HCT116 (cell line): ENCODE measurements at regions not wholly inside any gene's neighbourhood (a gene's known extent, or its start where the extent isn't known, plus 50 kb on each side); places are given as distances from the start of the nearest gene placed in this dataset.

ENCODE experiments used
- ATAC-seq: fragments of 200-7000 bp; cut with Tn5 transposase; 2 replicates; pipeline ENCODE4 v1.9.1; 2020; ENCODE audit warnings: mild to moderate bottlenecking, moderate library complexity
- BruUV-seq: library from RNA; stranded (reverse); fragments of 400-500 nt; replicated peaks from 2 replicates; lab custom pipeline; 2021; lab: Mats Ljungman, UMichigan
- CTCF ChIA-PET: fragments of 300-600 bp; sonication (Branson Sonifier 250); formaldehyde crosslinking; loops from one replicate; lab custom pipeline; 2021; ENCODE audit warnings: antibody characterized with exemption; lab: Charles Lee
- POLR2A ChIA-PET: fragments of 300-600, 350-600 bp; sonication (Branson Sonifier 250); formaldehyde crosslinking; loops from one replicate; lab custom pipeline; 2021; ENCODE audit warnings: antibody characterized with exemption; lab: Charles Lee
- RAD21 ChIA-PET, 2 experiments: fragments of 300-600 bp; sonication (Branson Sonifier 250); formaldehyde crosslinking; loops; one replicate each; lab custom pipeline; 2023; ENCODE audit warnings: low total read pairs in 2 of 2; ENCODE audit not compliant: uncharacterized antibody in 2 of 2, unreplicated experiment in 2 of 2, low non-redundant PET in 1 of 2; lab: Charles Lee
- DNase-seq: peaks from one replicate; pipeline ENCODE4 v3.0.0-alpha.2; 2010; ENCODE audit warnings: low read depth, low spot score
- H2AFZ ChIP-seq: fragments of 200-600 bp; shearing (Covaris generic), sonication (generic); 2 replicates; pipeline ENCODE4 v1.6.1; 2017; ENCODE audit warnings: low read depth, mixed run types, mixed read lengths, antibody characterized with exemption, low read length; ENCODE audit not compliant: poor library complexity, severe bottlenecking
- H3K27ac ChIP-seq: 2 replicates; pipeline ENCODE4 v1.5.1; 2012; ENCODE audit warnings: low read depth, low read length
- H3K27me3 ChIP-seq: fragments of 200-600 bp; sonication (generic); 2 replicates; pipeline ENCODE4 v1.6.1; 2016; ENCODE audit warnings: mixed run types, low read length, mixed read lengths; ENCODE audit not compliant: insufficient read depth
- H3K36me3 ChIP-seq, 2 experiments: fragments of 200-500 bp in 1 of 2; fragments of 200-600 bp in 1 of 2; sonication (Bioruptor generic) in 1 of 2; sonication (generic) in 1 of 2; 2 replicates each; pipeline versions ENCODE4 v1.5.1 to v1.6.1; 2014 to 2016; ENCODE audit warnings: low read length in 2 of 2, inconsistent platforms in 1 of 2, mixed read lengths in 1 of 2, mixed run types in 1 of 2; ENCODE audit not compliant: insufficient read depth in 2 of 2, control insufficient read depth in 1 of 2
- H3K4me1 ChIP-seq, 2 experiments: fragments of 200-600 bp in 1 of 2; sonication (generic) in 1 of 2; 2 replicates each; pipeline versions ENCODE4 v1.5.1 to v1.6.1; 2012 to 2017; ENCODE audit warnings: low read length in 2 of 2, inconsistent platforms in 1 of 2, mild to moderate bottlenecking in 1 of 2, mixed read lengths in 1 of 2, mixed run types in 1 of 2, moderate library complexity in 1 of 2; ENCODE audit not compliant: insufficient read depth in 2 of 2, control insufficient read depth in 1 of 2
- H3K4me2 ChIP-seq: fragments of 200-600 bp; sonication (generic); 2 replicates; pipeline ENCODE4 v1.6.1; 2017; ENCODE audit warnings: mixed run types, low read length, mixed read lengths
- H3K4me3 ChIP-seq, 2 experiments: fragments of 200-600 bp in 1 of 2; sonication (generic) in 1 of 2; replicated peaks in 1 of 2; 2 replicates each; pipeline ENCODE4 v1.5.1; 2011 to 2016; ENCODE audit warnings: low read length in 2 of 2, control low read depth in 1 of 2, low read depth in 1 of 2, mild to moderate bottlenecking in 1 of 2, mixed read lengths in 1 of 2, mixed run types in 1 of 2
- H3K79me2 ChIP-seq: fragments of 200-600 bp; sonication (generic); 2 replicates; pipeline ENCODE4 v1.6.1; 2017; ENCODE audit warnings: mild to moderate bottlenecking, mixed run types, low read length, moderate library complexity, mixed read lengths; ENCODE audit not compliant: insufficient read depth
- H3K9ac ChIP-seq: fragments of 200-600 bp; sonication (generic); 2 replicates; pipeline ENCODE4 v1.6.1; 2016; ENCODE audit warnings: low read length, mixed read lengths
- H3K9me2 ChIP-seq: fragments of 200-600 bp; sonication (generic), shearing (Covaris generic); 2 replicates; pipeline ENCODE4 v1.6.1; 2017; ENCODE audit warnings: mixed run types, mild to moderate bottlenecking, moderate library complexity; ENCODE audit not compliant: insufficient read depth
- H3K9me3 ChIP-seq, 2 experiments: fragments of 200-500 bp in 1 of 2; fragments of 200-600 bp in 1 of 2; sonication (Bioruptor generic) in 1 of 2; sonication (generic) in 1 of 2; 2 replicates each; pipeline ENCODE4 v1.6.1; 2014 to 2017; ENCODE audit warnings: low read length in 2 of 2, mixed read lengths in 2 of 2, inconsistent platforms in 1 of 2, low read depth in 1 of 2, mild to moderate bottlenecking in 1 of 2, mixed run types in 1 of 2, moderate library complexity in 1 of 2; ENCODE audit not compliant: control insufficient read depth in 1 of 2, insufficient read depth in 1 of 2
- H4K20me1 ChIP-seq: fragments of 200-600 bp; sonication (generic), shearing (Covaris generic); 2 replicates; pipeline ENCODE4 v1.6.1; 2017; ENCODE audit warnings: mixed run types, mild to moderate bottlenecking, moderate library complexity; ENCODE audit not compliant: insufficient read depth
- CBX3 ChIP-seq: IDR thresholded peaks from 2 replicates; pipeline ENCODE4 v1.6.1; 2012; ENCODE audit warnings: low read depth
- EZH2 ChIP-seq: fragments of 200-600 bp; sonication (generic); IDR thresholded peaks from 2 replicates; pipeline ENCODE4 v1.6.1; 2017; ENCODE audit warnings: antibody characterized with exemption, mixed run types
- JUND ChIP-seq: IDR thresholded peaks from 2 replicates; pipeline ENCODE4 v1.6.1; 2012
- SP1 ChIP-seq: IDR thresholded peaks from 2 replicates; pipeline ENCODE4 v1.6.1; 2012; ENCODE audit warnings: low read depth
- TCF7L2 ChIP-seq: IDR thresholded peaks from 2 replicates; pipeline ENCODE4 v1.7.0; 2011; ENCODE audit warnings: borderline replicate concordance, inconsistent platforms; ENCODE audit not compliant: insufficient read depth, insufficient read length; ENCODE audit errors: extremely low read depth
- ZFX ChIP-seq: fragments of 450-650 bp; IDR thresholded peaks from 2 replicates; pipeline ENCODE4 v1.6.1; 2017
- intact Hi-C: fragments of 100-400 bp; cut with micrococcal nuclease; formaldehyde crosslinking; loops from 2 replicates; pipeline ENCODE4 v1.10.0; 2022
- TF ChIP-seq, protein P1 (sequence below): IDR thresholded peaks from 2 replicates; pipeline ENCODE4 v1.6.1; 2012
- TF ChIP-seq, protein P2 (sequence below): IDR thresholded peaks from 2 replicates; pipeline ENCODE4 v1.6.1; 2011; ENCODE audit warnings: mild to moderate bottlenecking, low read length, moderate library complexity; ENCODE audit not compliant: insufficient replicate concordance; ENCODE audit errors: extremely low read depth

DNA sequence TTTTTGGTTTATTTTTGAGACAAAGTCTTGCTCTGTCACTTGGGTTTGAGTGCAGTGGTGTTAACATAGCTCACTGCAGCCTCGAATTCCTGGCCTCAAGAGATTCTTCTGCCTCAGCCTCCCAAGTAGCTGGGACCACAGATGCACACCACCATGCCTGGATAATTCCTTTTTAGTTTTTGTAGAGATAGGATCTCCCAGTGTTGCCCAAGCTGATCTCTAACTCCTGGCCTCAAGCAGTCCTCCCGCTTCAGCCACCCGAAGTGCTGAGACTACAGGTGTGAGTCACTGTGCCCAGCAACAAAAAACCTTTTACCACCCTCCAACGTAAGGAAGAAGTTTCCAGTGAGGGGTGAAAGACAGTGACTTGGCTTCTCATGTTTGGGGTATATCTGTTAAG is 81.1 kb upstream of the TSHZ3 start:
- RAD21 ChIA-PET, result no interaction called here
- Histone ChIP-seq H4K20me1 (no peaks in the 10 kb centered on the region), H3K9me3 (peaks cover 0 to 34% of the 10 kb centered on the region in 2 experiments; a peak in 2 of 4 replicates), H3K4me1 (no peaks in the 10 kb centered on the region), H3K36me3 (no peaks in the 10 kb centered on the region), H3K27me3 (no peaks in the 10 kb centered on the region), H3K4me2 (no peak overlapping the region), H3K79me2 (no peaks in the 10 kb centered on the region), H3K4me3 (no peak overlapping the region), H2AFZ (no peak overlapping the region), H3K9ac (no peak overlapping the region), H3K9me2 (no peaks in the 10 kb centered on the region), H3K27ac (no peak overlapping the region)
- BruUV-seq, result no TSS peak
- DNase-seq, result no peak
- TF ChIP-seq TCF7L2, result no peak
- no peak for TF ChIP-seq SP1
- no peak for TF ChIP-seq JUND
- TF ChIP-seq, protein P1, sequence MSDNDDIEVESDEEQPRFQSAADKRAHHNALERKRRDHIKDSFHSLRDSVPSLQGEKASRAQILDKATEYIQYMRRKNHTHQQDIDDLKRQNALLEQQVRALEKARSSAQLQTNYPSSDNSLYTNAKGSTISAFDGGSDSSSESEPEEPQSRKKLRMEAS, result no peak
- TF ChIP-seq, protein P2, sequence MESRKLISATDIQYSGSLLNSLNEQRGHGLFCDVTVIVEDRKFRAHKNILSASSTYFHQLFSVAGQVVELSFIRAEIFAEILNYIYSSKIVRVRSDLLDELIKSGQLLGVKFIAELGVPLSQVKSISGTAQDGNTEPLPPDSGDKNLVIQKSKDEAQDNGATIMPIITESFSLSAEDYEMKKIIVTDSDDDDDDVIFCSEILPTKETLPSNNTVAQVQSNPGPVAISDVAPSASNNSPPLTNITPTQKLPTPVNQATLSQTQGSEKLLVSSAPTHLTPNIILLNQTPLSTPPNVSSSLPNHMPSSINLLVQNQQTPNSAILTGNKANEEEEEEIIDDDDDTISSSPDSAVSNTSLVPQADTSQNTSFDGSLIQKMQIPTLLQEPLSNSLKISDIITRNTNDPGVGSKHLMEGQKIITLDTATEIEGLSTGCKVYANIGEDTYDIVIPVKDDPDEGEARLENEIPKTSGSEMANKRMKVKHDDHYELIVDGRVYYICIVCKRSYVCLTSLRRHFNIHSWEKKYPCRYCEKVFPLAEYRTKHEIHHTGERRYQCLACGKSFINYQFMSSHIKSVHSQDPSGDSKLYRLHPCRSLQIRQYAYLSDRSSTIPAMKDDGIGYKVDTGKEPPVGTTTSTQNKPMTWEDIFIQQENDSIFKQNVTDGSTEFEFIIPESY, result no peak
- no peak for TF ChIP-seq CBX3
- TF ChIP-seq ZFX, result no peak
- TF ChIP-seq EZH2, result no peak
- CTCF ChIA-PET, result no interaction called here
- intact Hi-C loops, result no loop called here
- no peak for ATAC-seq
- POLR2A ChIA-PET, result no interaction called here
